GM12872 (cell line): ENCODE measurements at regions not wholly inside any gene's neighbourhood (a gene's known extent, or its start where the extent isn't known, plus 50 kb on each side); places are given as distances from the start of the nearest gene placed in this dataset.

Experiments used
- CTCF ChIP-seq: IDR thresholded peaks from 3 replicates; pipeline ENCODE4 v1.5.1; 2011; ENCODE audit warnings: low read depth, mild to moderate bottlenecking, low read length, moderate library complexity; ENCODE audit not compliant: insufficient read depth

GRCh38 chr7:33760146-33760545, 145.2 kb upstream of the BMPER start:
- TF ChIP-seq CTCF: no peak

GRCh38 chr7:33760834-33761233, 144.5 kb upstream of the BMPER start:
- no peak for TF ChIP-seq CTCF

- TF ChIP-seq CTCF: no peak
These were observed 143.8 kb upstream of the BMPER start for GRCh38 chr7:33761449-33762080.

GRCh38 chr7:33762151-33762910, 143.0 kb upstream of the BMPER start:
- TF ChIP-seq CTCF: no peak

- no peak for TF ChIP-seq CTCF
These were observed 142.4 kb upstream of the BMPER start for GRCh38 chr7:33762911-33763306.

- no peak for TF ChIP-seq CTCF
These were observed 140.4 kb upstream of the BMPER start for GRCh38 chr7:33764752-33765451.

GRCh38 chr7:33766405-33766804, 138.9 kb upstream of the BMPER start:
- no peak for TF ChIP-seq CTCF
